IMR-90 (cell line): ENCODE measurements at regions not wholly inside any gene's neighbourhood (a gene's known extent, or its start where the extent isn't known, plus 50 kb on each side); places are given as distances from the start of the nearest gene placed in this dataset.

Source experiments
- ATAC-seq: fragments of 200-7000 bp; cut with Tn5 transposase; 2 replicates; pipeline ENCODE4 v1.9.1; 2020; ENCODE audit warnings: low read depth, mild to moderate bottlenecking, moderate library complexity
- BruUV-seq: library from RNA; stranded (reverse); fragments of 400-500 nt; replicated peaks from 2 replicates; lab custom pipeline; 2021; lab: Mats Ljungman, UMichigan
- CTCF ChIA-PET: fragments of 300-600 bp; formaldehyde crosslinking; extraction: SDS; loops from one replicate; lab custom pipeline; 2021; ENCODE audit warnings: antibody characterized with exemption; lab: Yijun Ruan, JAX
- POLR2A ChIA-PET: fragments of 300-600 bp; sonication (Branson Sonifier 250); formaldehyde crosslinking; loops from one replicate; lab custom pipeline; 2022; ENCODE audit warnings: antibody characterized with exemption; ENCODE audit not compliant: unreplicated experiment; lab: Charles Lee
- DNase-seq: peaks from one replicate; pipeline ENCODE4 v3.0.0; 2013
- H2AFZ ChIP-seq: replicated peaks from 2 replicates; pipeline ENCODE3; 2013; ENCODE audit warnings: low read length, mild to moderate bottlenecking; ENCODE audit not compliant: poor library complexity
- H2AK5ac ChIP-seq: 2 replicates; pipeline ENCODE4 v1.6.1; 2013; ENCODE audit warnings: low read depth, low read length, inconsistent platforms
- H2AK9ac ChIP-seq: replicated peaks from 2 replicates; pipeline ENCODE3; 2013; ENCODE audit warnings: mild to moderate bottlenecking, low read depth, low read length, moderate library complexity; ENCODE audit not compliant: poor library complexity
- H2BK120ac ChIP-seq: 2 replicates; pipeline ENCODE4 v1.6.1; 2013; ENCODE audit warnings: low read depth, low read length, inconsistent platforms
- H2BK15ac ChIP-seq: 3 replicates; pipeline ENCODE4 v1.6.1; 2013; ENCODE audit warnings: low read depth, low read length, inconsistent platforms
- H2BK20ac ChIP-seq: 2 replicates; pipeline ENCODE4 v1.6.1; 2013; ENCODE audit warnings: low read depth, mild to moderate bottlenecking, inconsistent platforms, low read length, moderate library complexity
- H2BK5ac ChIP-seq: 2 replicates; pipeline ENCODE4 v1.6.1; 2013; ENCODE audit warnings: mild to moderate bottlenecking, low read depth, low read length, inconsistent platforms; ENCODE audit not compliant: poor library complexity, severe bottlenecking
- H3K14ac ChIP-seq: replicated peaks from 2 replicates; pipeline ENCODE4 v1.6.1; 2013; ENCODE audit warnings: low read depth, low read length, inconsistent platforms
- H3K18ac ChIP-seq: 2 replicates; pipeline ENCODE4 v1.6.1; 2013; ENCODE audit warnings: low read depth, low read length, control low read depth
- H3K23ac ChIP-seq: 2 replicates; pipeline ENCODE4 v1.6.1; 2013; ENCODE audit warnings: low read depth, low read length, inconsistent platforms
- H3K27ac ChIP-seq: 2 replicates; pipeline ENCODE4 v1.5.1; 2013; ENCODE audit warnings: mild to moderate bottlenecking, control low read depth, low read length; ENCODE audit not compliant: insufficient read depth
- H3K27me3 ChIP-seq: 2 replicates; pipeline ENCODE4 v1.6.1; 2013; ENCODE audit warnings: low read length; ENCODE audit not compliant: control insufficient read depth, insufficient read depth
- H3K36me3 ChIP-seq: 2 replicates; pipeline ENCODE4 v1.6.1; 2013; ENCODE audit warnings: low read length, mixed read lengths; ENCODE audit not compliant: control insufficient read depth, insufficient read depth
- H3K4ac ChIP-seq: 2 replicates; pipeline ENCODE4 v1.6.1; 2013; ENCODE audit warnings: low read depth, low read length, inconsistent platforms
- H3K4me1 ChIP-seq: 2 replicates; pipeline ENCODE4 v1.6.1; 2013; ENCODE audit warnings: low read length, mixed read lengths; ENCODE audit not compliant: control insufficient read depth, insufficient read depth
- H3K4me2 ChIP-seq: 2 replicates; pipeline ENCODE4 v1.6.1; 2013; ENCODE audit warnings: low read depth, mild to moderate bottlenecking, control low read depth, low read length, moderate library complexity
- H3K4me3 ChIP-seq: 2 replicates; pipeline ENCODE4 v1.5.1; 2013; ENCODE audit warnings: low read depth, mild to moderate bottlenecking, control low read depth, low read length, moderate library complexity; ENCODE audit not compliant: insufficient read depth
- H3K56ac ChIP-seq: 2 replicates; pipeline ENCODE4 v1.6.1; 2013; ENCODE audit warnings: low read length, inconsistent platforms; ENCODE audit not compliant: insufficient read depth; ENCODE audit errors: extremely low read depth
- H3K79me1 ChIP-seq, 2 experiments: 2 replicates each; pipeline ENCODE4 v1.6.1; 2013; ENCODE audit warnings: low read length in 2 of 2, inconsistent platforms in 1 of 2, low read depth in 1 of 2
- H3K9ac ChIP-seq: 2 replicates; pipeline ENCODE4 v1.6.1; 2013; ENCODE audit warnings: low read depth, low read length, control low read depth
- H3K9me1 ChIP-seq: 2 replicates; pipeline ENCODE4 v1.6.1; 2013; ENCODE audit warnings: low read length, inconsistent platforms; ENCODE audit not compliant: insufficient read depth
- H3K9me3 ChIP-seq: 2 replicates; pipeline ENCODE4 v1.6.1; 2013; ENCODE audit warnings: low read length; ENCODE audit not compliant: control insufficient read depth, insufficient read depth
- H4K20me1 ChIP-seq: 2 replicates; pipeline ENCODE4 v1.6.1; 2013; ENCODE audit warnings: low read length, inconsistent platforms; ENCODE audit not compliant: insufficient read depth
- H4K5ac ChIP-seq: 2 replicates; pipeline ENCODE4 v1.6.1; 2013; ENCODE audit warnings: mild to moderate bottlenecking, low read depth, low read length, control low read depth
- H4K8ac ChIP-seq, 2 experiments: 2 replicates each; pipeline ENCODE4 v1.6.1; 2013; ENCODE audit warnings: low read depth in 2 of 2, low read length in 2 of 2, control low read depth in 1 of 2, inconsistent platforms in 1 of 2
- H4K91ac ChIP-seq: 2 replicates; pipeline ENCODE4 v1.6.1; 2013; ENCODE audit warnings: low read depth, low read length, inconsistent platforms; ENCODE audit not compliant: insufficient read depth
- BHLHE40 ChIP-seq: fragments of 150-350 bp; IDR thresholded peaks from 2 replicates; pipeline ENCODE4 v1.6.1; 2016; ENCODE audit warnings: mild to moderate bottlenecking, low read depth, low read length
- CEBPB ChIP-seq: IDR thresholded peaks from 2 replicates; pipeline ENCODE4 v1.6.1; 2012; ENCODE audit warnings: low read depth, low read length, improper control_type of control experiment
- CHD1 ChIP-seq: IDR thresholded peaks from 2 replicates; pipeline ENCODE4 v1.6.1; 2012; ENCODE audit warnings: low read depth, low read length, improper control_type of control experiment
- FOS ChIP-seq: fragments of 150-350 bp; IDR thresholded peaks from 2 replicates; pipeline ENCODE4 v1.6.1; 2016; ENCODE audit warnings: low read depth, low read length
- MAZ ChIP-seq: IDR thresholded peaks from 2 replicates; pipeline ENCODE4 v1.6.1; 2012; ENCODE audit warnings: low read depth, mild to moderate bottlenecking, low read length, improper control_type of control experiment, moderate library complexity, borderline replicate concordance
- MXI1 ChIP-seq: IDR thresholded peaks from 2 replicates; pipeline ENCODE4 v1.6.1; 2012; ENCODE audit warnings: low read depth, mild to moderate bottlenecking, low read length, moderate library complexity, borderline replicate concordance
- POLR2A ChIP-seq: IDR thresholded peaks from 2 replicates; pipeline ENCODE4 v1.6.1; 2012; ENCODE audit warnings: mild to moderate bottlenecking, low read depth, low read length
- RAD21 ChIP-seq: IDR thresholded peaks from 2 replicates; pipeline ENCODE4 v1.6.1; 2012; ENCODE audit warnings: low read length, improper control_type of control experiment
- SMC3 ChIP-seq: fragments of 150-350 bp; IDR thresholded peaks from 2 replicates; pipeline ENCODE4 v1.6.1; 2016; ENCODE audit warnings: low read depth, mild to moderate bottlenecking, antibody characterized with exemption, low read length, moderate library complexity
- WGBS, 2 experiments: methylation state at CpG; one replicate each; pipeline versions ENCODE4 v1.1.5 to v1.1.7; 2013; ENCODE audit warnings: missing lambda C conversion rate in 2 of 2; ENCODE audit not compliant: insufficient read length in 1 of 2; ENCODE audit errors: extremely low coverage in 2 of 2; 5-methylcytosine and 5-hydroxymethylcytosine counted together
- dilution Hi-C: fragments of 300-500 bp; cut with HindIII; formaldehyde crosslinking; loops from one replicate; pipeline ENCODE4 v1.14.3; 2018; ENCODE audit warnings: low sequenced_read_pairs; ENCODE audit not compliant: unreplicated experiment
- in situ Hi-C: fragments of 300-500 bp; cut with MboI; formaldehyde crosslinking; loops from 3 replicates; pipeline ENCODE4 v1.14.3; 2019; ENCODE audit warnings: low sequenced_read_pairs, inconsistent platforms, mixed read lengths
- intact Hi-C: fragments of 100-400 bp; cut with micrococcal nuclease; formaldehyde crosslinking; loops from 2 replicates; pipeline ENCODE4 v1.10.0; 2022
- TF ChIP-seq, protein P1 (sequence below): fragments of 150-350 bp; IDR thresholded peaks from 2 replicates; pipeline ENCODE4 v1.6.1; 2017; ENCODE audit warnings: mild to moderate bottlenecking, antibody characterized with exemption, low read length, low read depth
- TF ChIP-seq, protein P2 (sequence below): conservative IDR thresholded peaks from 2 replicates; pipeline ENCODE4 v1.5.1; 2012; ENCODE audit warnings: mild to moderate bottlenecking, low read depth, low read length, improper control_type of control experiment
- TF ChIP-seq, protein P3 (sequence below): fragments of 150-350 bp; IDR thresholded peaks from 2 replicates; pipeline ENCODE4 v1.6.1; 2016; ENCODE audit warnings: low read depth, mild to moderate bottlenecking, low read length, moderate library complexity, borderline replicate concordance

DNA sequence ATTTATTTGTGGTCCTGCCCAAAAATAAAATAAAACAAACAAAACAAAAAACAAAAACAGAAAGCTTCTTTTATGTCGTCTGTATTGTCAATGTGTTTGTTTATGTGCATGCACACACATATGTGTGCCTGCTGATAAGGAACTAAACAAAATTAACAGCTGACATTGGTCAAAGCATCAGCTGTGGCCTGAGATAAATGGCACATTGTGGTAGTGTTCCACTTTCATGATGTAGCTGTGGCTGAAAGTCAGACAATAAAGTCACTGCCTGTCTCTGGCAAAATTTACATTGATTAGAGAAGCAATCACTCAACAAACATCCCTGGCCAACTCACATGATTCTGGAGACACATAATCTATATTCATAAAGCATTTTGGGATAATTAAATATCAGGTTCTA lies 203.4 kb upstream of the PIK3C3 start:
- Histone ChIP-seq H2BK5ac (no peak overlapping the region), H2BK20ac (no peak overlapping the region), H3K4me2 (no peak overlapping the region), H2AK5ac (no peak overlapping the region), H3K56ac (no peak overlapping the region), H3K14ac (no peak overlapping the region), H2BK120ac (no peak overlapping the region), H3K36me3 (no peaks in the 10 kb centered on the region), H3K23ac (no peak overlapping the region), H4K8ac (no peak overlapping the region), H3K18ac (no peak overlapping the region), H3K4ac (no peak overlapping the region), H4K5ac (no peak overlapping the region), H3K79me1 (no peaks in the 10 kb centered on the region), H3K4me1 (no peaks in the 10 kb centered on the region), H3K27ac (no peak overlapping the region), H4K20me1 (no peaks in the 10 kb centered on the region), H2BK15ac (no peak overlapping the region), H2AK9ac (no peak overlapping the region), H2AFZ (no peak overlapping the region), H4K91ac (no peak overlapping the region), H3K9ac (no peak overlapping the region), H3K9me3 (no peaks in the 10 kb centered on the region), H3K27me3 (no peaks in the 10 kb centered on the region), H3K9me1 (no peaks in the 10 kb centered on the region), H3K4me3 (no peak overlapping the region)
- TF ChIP-seq, protein P1, sequence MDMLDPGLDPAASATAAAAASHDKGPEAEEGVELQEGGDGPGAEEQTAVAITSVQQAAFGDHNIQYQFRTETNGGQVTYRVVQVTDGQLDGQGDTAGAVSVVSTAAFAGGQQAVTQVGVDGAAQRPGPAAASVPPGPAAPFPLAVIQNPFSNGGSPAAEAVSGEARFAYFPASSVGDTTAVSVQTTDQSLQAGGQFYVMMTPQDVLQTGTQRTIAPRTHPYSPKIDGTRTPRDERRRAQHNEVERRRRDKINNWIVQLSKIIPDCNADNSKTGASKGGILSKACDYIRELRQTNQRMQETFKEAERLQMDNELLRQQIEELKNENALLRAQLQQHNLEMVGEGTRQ: no peak
- no peak for TF ChIP-seq MXI1
- no peak for TF ChIP-seq RAD21
- TF ChIP-seq BHLHE40: no peak
- TF ChIP-seq FOS: no peak
- TF ChIP-seq, protein P2, sequence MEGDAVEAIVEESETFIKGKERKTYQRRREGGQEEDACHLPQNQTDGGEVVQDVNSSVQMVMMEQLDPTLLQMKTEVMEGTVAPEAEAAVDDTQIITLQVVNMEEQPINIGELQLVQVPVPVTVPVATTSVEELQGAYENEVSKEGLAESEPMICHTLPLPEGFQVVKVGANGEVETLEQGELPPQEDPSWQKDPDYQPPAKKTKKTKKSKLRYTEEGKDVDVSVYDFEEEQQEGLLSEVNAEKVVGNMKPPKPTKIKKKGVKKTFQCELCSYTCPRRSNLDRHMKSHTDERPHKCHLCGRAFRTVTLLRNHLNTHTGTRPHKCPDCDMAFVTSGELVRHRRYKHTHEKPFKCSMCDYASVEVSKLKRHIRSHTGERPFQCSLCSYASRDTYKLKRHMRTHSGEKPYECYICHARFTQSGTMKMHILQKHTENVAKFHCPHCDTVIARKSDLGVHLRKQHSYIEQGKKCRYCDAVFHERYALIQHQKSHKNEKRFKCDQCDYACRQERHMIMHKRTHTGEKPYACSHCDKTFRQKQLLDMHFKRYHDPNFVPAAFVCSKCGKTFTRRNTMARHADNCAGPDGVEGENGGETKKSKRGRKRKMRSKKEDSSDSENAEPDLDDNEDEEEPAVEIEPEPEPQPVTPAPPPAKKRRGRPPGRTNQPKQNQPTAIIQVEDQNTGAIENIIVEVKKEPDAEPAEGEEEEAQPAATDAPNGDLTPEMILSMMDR: no peak
- TF ChIP-seq, protein P3, sequence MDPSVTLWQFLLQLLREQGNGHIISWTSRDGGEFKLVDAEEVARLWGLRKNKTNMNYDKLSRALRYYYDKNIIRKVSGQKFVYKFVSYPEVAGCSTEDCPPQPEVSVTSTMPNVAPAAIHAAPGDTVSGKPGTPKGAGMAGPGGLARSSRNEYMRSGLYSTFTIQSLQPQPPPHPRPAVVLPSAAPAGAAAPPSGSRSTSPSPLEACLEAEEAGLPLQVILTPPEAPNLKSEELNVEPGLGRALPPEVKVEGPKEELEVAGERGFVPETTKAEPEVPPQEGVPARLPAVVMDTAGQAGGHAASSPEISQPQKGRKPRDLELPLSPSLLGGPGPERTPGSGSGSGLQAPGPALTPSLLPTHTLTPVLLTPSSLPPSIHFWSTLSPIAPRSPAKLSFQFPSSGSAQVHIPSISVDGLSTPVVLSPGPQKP: no peak
- no peak for TF ChIP-seq SMC3
- TF ChIP-seq CEBPB: no peak
- TF ChIP-seq MAZ: no peak
- no peak for TF ChIP-seq POLR2A
- no peak for TF ChIP-seq CHD1
- dilution Hi-C loops (no loop called here), in situ Hi-C loops (no loop called here), intact Hi-C loops (no loop called here)
- DNase-seq: no peak
- WGBS, 2 experiments: no CpG with 5 or more reads among the region's 1 CpG
- BruUV-seq: no TSS peak
- CTCF ChIA-PET: no interaction called here
- POLR2A ChIA-PET: no interaction called here
- ATAC-seq: no peak
